ENCODE measurements at regions not wholly inside any gene's neighbourhood (a gene's known extent, or its start where the extent isn't known, plus 50 kb on each side); places are given as distances from the start of the nearest gene placed in this dataset.

DNA sequence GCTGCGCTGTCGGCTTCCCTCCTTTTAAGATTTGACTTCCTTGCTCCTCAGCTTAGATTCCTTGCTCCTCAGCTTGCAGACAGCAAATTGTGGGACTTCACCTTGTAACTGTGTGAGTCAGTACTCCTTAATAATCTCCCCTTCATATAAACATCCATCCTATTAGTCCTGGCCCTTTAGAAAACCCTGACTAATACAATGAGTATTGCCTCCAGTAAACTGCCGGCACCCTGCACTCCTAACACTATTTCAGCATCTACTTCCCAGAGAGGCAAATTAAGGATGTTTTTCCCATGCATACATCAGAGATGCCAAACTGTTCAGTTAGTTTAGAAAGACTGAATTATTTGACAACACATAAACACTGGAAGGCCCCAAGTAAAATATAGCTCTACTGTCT lies 611.3 kb upstream of the TMEM132C start:
- TF ChIP-seq, protein P1, sequence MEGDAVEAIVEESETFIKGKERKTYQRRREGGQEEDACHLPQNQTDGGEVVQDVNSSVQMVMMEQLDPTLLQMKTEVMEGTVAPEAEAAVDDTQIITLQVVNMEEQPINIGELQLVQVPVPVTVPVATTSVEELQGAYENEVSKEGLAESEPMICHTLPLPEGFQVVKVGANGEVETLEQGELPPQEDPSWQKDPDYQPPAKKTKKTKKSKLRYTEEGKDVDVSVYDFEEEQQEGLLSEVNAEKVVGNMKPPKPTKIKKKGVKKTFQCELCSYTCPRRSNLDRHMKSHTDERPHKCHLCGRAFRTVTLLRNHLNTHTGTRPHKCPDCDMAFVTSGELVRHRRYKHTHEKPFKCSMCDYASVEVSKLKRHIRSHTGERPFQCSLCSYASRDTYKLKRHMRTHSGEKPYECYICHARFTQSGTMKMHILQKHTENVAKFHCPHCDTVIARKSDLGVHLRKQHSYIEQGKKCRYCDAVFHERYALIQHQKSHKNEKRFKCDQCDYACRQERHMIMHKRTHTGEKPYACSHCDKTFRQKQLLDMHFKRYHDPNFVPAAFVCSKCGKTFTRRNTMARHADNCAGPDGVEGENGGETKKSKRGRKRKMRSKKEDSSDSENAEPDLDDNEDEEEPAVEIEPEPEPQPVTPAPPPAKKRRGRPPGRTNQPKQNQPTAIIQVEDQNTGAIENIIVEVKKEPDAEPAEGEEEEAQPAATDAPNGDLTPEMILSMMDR (IDR thresholded peaks at IDR 0.05): no peak
- TF ChIP-seq EZH2 (IDR thresholded peaks at IDR 0.05): no peak
